H1 (cell line): ENCODE measurements at regions not wholly inside any gene's neighbourhood (a gene's known extent, or its start where the extent isn't known, plus 50 kb on each side); places are given as distances from the start of the nearest gene placed in this dataset.

Experiments used
- CTCF ChIA-PET: fragments of 300-600 bp; sonication (Branson Sonifier 250); formaldehyde crosslinking; loops from one replicate; lab custom pipeline; 2021; ENCODE audit not compliant: partially characterized antibody; lab: Charles Lee
- POLR2A ChIA-PET: fragments of 300-600 bp; sonication (Branson Sonifier 250); formaldehyde crosslinking; loops from one replicate; lab custom pipeline; 2021; ENCODE audit warnings: inconsistent platforms; ENCODE audit not compliant: partially characterized antibody; lab: Charles Lee
- DNase-seq, 2 experiments: peaks; one replicate each; pipeline versions ENCODE4 v3.0.0 to v3.0.0-alpha.2; 2010 to 2022; ENCODE audit warnings: low spot score in 2 of 2, low read depth in 1 of 2, mixed read lengths in 1 of 2
- FAIRE-seq: peaks from 2 replicates; lab custom pipeline; 2011; peaks lifted over from hg19 to GRCh38; lab: Jason Lieb, UNC
- H2AFZ ChIP-seq: 2 replicates; pipeline ENCODE4 v1.8.1; 2012; ENCODE audit warnings: low read length, inconsistent platforms
- H2AK5ac ChIP-seq: 2 replicates; pipeline ENCODE4 v1.6.1; 2013; ENCODE audit warnings: low read depth, low read length
- H2BK120ac ChIP-seq: replicated peaks from 2 replicates; pipeline ENCODE3; 2013; ENCODE audit warnings: low read depth, low read length, inconsistent platforms
- H2BK12ac ChIP-seq: 2 replicates; pipeline ENCODE4 v1.6.1; 2013; ENCODE audit warnings: low read depth, low read length
- H2BK15ac ChIP-seq: 2 replicates; pipeline ENCODE4 v1.6.1; 2013; ENCODE audit warnings: low read length
- H2BK20ac ChIP-seq: 2 replicates; pipeline ENCODE4 v1.6.1; 2013; ENCODE audit warnings: low read length
- H2BK5ac ChIP-seq: 2 replicates; pipeline ENCODE4 v1.6.1; 2013; ENCODE audit warnings: low read depth, low read length
- H3K14ac ChIP-seq: 2 replicates; pipeline ENCODE4 v1.6.1; 2013; ENCODE audit warnings: inconsistent platforms; ENCODE audit not compliant: insufficient read length
- H3K18ac ChIP-seq: 2 replicates; pipeline ENCODE4 v1.6.1; 2013; ENCODE audit warnings: low read length; ENCODE audit errors: extremely low read depth
- H3K23ac ChIP-seq: 2 replicates; pipeline ENCODE4 v1.6.1; 2013; ENCODE audit warnings: inconsistent platforms; ENCODE audit not compliant: insufficient read length
- H3K23me2 ChIP-seq: 2 replicates; pipeline ENCODE4 v1.6.1; 2013; ENCODE audit warnings: low read depth, low read length
- H3K27ac ChIP-seq: 2 replicates; pipeline ENCODE4 v1.6.1; 2011; ENCODE audit warnings: low read depth, low read length, inconsistent platforms
- H3K27me3 ChIP-seq, 4 experiments: replicated peaks in 1 of 4; 1 replicate in 1 of 4; 2 replicates in 3 of 4; pipeline versions ENCODE4 v1.6.1 to v1.8.1; 2011 to 2013; ENCODE audit warnings: low read length in 3 of 4, mild to moderate bottlenecking in 3 of 4, inconsistent platforms in 2 of 4, mixed read lengths in 2 of 4, moderate library complexity in 1 of 4; ENCODE audit not compliant: control insufficient read depth in 3 of 4, insufficient read depth in 3 of 4; ENCODE audit errors: extremely low read depth in 1 of 4
- H3K36me3 ChIP-seq, 4 experiments: 2 replicates each; pipeline versions ENCODE4 v1.6.1 to v1.8.1; 2011 to 2013; ENCODE audit warnings: mild to moderate bottlenecking in 4 of 4, low read length in 3 of 4, moderate library complexity in 2 of 4, control low read depth in 1 of 4, inconsistent platforms in 1 of 4; ENCODE audit not compliant: insufficient read depth in 4 of 4, control insufficient read depth in 2 of 4
- H3K4ac ChIP-seq: replicated peaks from 2 replicates; pipeline ENCODE3; 2013; ENCODE audit warnings: low read length, low read depth, mixed read lengths, inconsistent platforms; ENCODE audit not compliant: insufficient read length
- H3K4me1 ChIP-seq, 4 experiments: replicated peaks in 1 of 4; 1 replicate in 1 of 4; 2 replicates in 3 of 4; pipeline versions ENCODE4 v1.6.1 to v1.8.1; 2011 to 2013; ENCODE audit warnings: low read length in 3 of 4, inconsistent platforms in 2 of 4, mixed read lengths in 1 of 4; ENCODE audit not compliant: insufficient read depth in 4 of 4, control insufficient read depth in 3 of 4
- H3K4me2 ChIP-seq, 2 experiments: 2 replicates each; pipeline versions ENCODE4 v1.6.1 to v1.8.1; 2011 to 2013; ENCODE audit warnings: low read depth in 2 of 2, low read length in 2 of 2, control low read depth in 1 of 2, inconsistent platforms in 1 of 2, mild to moderate bottlenecking in 1 of 2; ENCODE audit not compliant: insufficient read depth in 1 of 2
- H3K4me3 ChIP-seq, 4 experiments: fragments of 200-600, 300-600 bp in 1 of 4; sonication (generic), shearing (Covaris generic), sonication (Bioruptor Twin) in 1 of 4; 2 replicates each; pipeline versions ENCODE4 v1.5.1 to v1.8.1; 2011 to 2016; ENCODE audit warnings: low read length in 4 of 4, low read depth in 3 of 4, control low read depth in 2 of 4, inconsistent platforms in 2 of 4, mild to moderate bottlenecking in 2 of 4, mixed read lengths in 1 of 4, moderate library complexity in 1 of 4; ENCODE audit not compliant: insufficient read depth in 2 of 4; ENCODE audit errors: extremely low read depth in 1 of 4
- H3K56ac ChIP-seq: replicated peaks from 2 replicates; pipeline ENCODE3; 2013; ENCODE audit warnings: low read depth, mild to moderate bottlenecking, mixed read lengths, low read length, inconsistent platforms; ENCODE audit not compliant: insufficient read length
- H3K79me1 ChIP-seq: 2 replicates; pipeline ENCODE4 v1.6.1; 2013; ENCODE audit warnings: low read depth, low read length, control low read depth
- H3K79me2 ChIP-seq, 2 experiments: 2 replicates each; pipeline versions ENCODE4 v1.6.1 to v1.8.1; 2012 to 2013; ENCODE audit warnings: low read length in 2 of 2, mild to moderate bottlenecking in 2 of 2, inconsistent platforms in 1 of 2; ENCODE audit not compliant: insufficient read depth in 2 of 2, control insufficient read depth in 1 of 2
- H3K9ac ChIP-seq, 4 experiments: replicated peaks in 1 of 4; 1 replicate in 1 of 4; 2 replicates in 3 of 4; pipeline versions ENCODE4 v1.6.1 to v1.8.1; 2011 to 2013; ENCODE audit warnings: low read depth in 3 of 4, low read length in 3 of 4, control low read depth in 2 of 4, mild to moderate bottlenecking in 2 of 4, moderate library complexity in 2 of 4, inconsistent platforms in 1 of 4; ENCODE audit errors: extremely low read depth in 1 of 4
- H3K9me3 ChIP-seq, 2 experiments: 2 replicates each; pipeline versions ENCODE4 v1.6.1 to v1.8.1; 2012 to 2013; ENCODE audit warnings: mild to moderate bottlenecking in 2 of 2, moderate library complexity in 2 of 2, control low read depth in 1 of 2, inconsistent platforms in 1 of 2, low read depth in 1 of 2, low read length in 1 of 2, mixed read lengths in 1 of 2; ENCODE audit not compliant: insufficient read depth in 2 of 2
- H4K20me1 ChIP-seq, 2 experiments: replicated peaks in 1 of 2; 2 replicates each; pipeline versions ENCODE3 to v1.8.1; 2011 to 2013; ENCODE audit warnings: inconsistent platforms in 2 of 2, low read length in 2 of 2, mild to moderate bottlenecking in 1 of 2; ENCODE audit not compliant: insufficient read depth in 2 of 2, control insufficient read depth in 1 of 2
- H4K5ac ChIP-seq: 2 replicates; pipeline ENCODE4 v1.6.1; 2013; ENCODE audit warnings: low read length, low read depth, mixed read lengths, inconsistent platforms; ENCODE audit not compliant: insufficient read length
- H4K8ac ChIP-seq: 2 replicates; pipeline ENCODE4 v1.8.0; 2013; ENCODE audit warnings: mild to moderate bottlenecking, moderate library complexity, low read length, inconsistent platforms; ENCODE audit not compliant: insufficient read depth; ENCODE audit errors: extremely low read depth
- H4K91ac ChIP-seq: replicated peaks from 2 replicates; pipeline ENCODE3; 2013; ENCODE audit warnings: low read length, mixed read lengths, inconsistent platforms; ENCODE audit not compliant: insufficient read length
- ASH2L ChIP-seq: fragments of 200-600, 300-600 bp; sonication (generic); IDR thresholded peaks from one replicate; pipeline ENCODE4 v1.7.1; 2017; ENCODE audit warnings: low read length
- ATF3 ChIP-seq: IDR thresholded peaks from 2 replicates; pipeline ENCODE4 v1.6.1; 2011; ENCODE audit warnings: low read depth, mild to moderate bottlenecking, low read length; ENCODE audit not compliant: insufficient read depth
- CBX8 ChIP-seq: fragments of 300-800, 300-1000 bp; sonication (generic); IDR thresholded peaks from 2 replicates; pipeline ENCODE4 v1.7.1; 2016; ENCODE audit warnings: low read depth, low read length, borderline replicate concordance
- CHD2 ChIP-seq: IDR thresholded peaks from 2 replicates; pipeline ENCODE4 v1.6.1; 2012; ENCODE audit warnings: low read length, improper control_type of control experiment
- FOSL1 ChIP-seq: IDR thresholded peaks from 2 replicates; pipeline ENCODE4 v1.6.1; 2011; ENCODE audit warnings: mild to moderate bottlenecking, low read depth, low read length, moderate library complexity; ENCODE audit not compliant: insufficient read depth
- GABPA ChIP-seq: IDR thresholded peaks from 2 replicates; pipeline ENCODE4 v1.6.1; 2011; ENCODE audit warnings: mild to moderate bottlenecking, low read length, moderate library complexity, borderline replicate concordance; ENCODE audit not compliant: insufficient read depth
- HDAC6 ChIP-seq: IDR thresholded peaks from one replicate; pipeline ENCODE4 v1.7.1; 2012; ENCODE audit warnings: low read depth, mild to moderate bottlenecking, inconsistent platforms, low read length, moderate library complexity
- KDM1A ChIP-seq: fragments of 200-600, 300-600 bp; sonication (generic); IDR thresholded peaks from 2 replicates; pipeline ENCODE4 v1.7.1; 2016; ENCODE audit warnings: mild to moderate bottlenecking, low read length, borderline replicate concordance
- KDM5A ChIP-seq: fragments of 200-600 bp; IDR thresholded peaks from 2 replicates; pipeline ENCODE4 v1.7.1; 2012; ENCODE audit warnings: mild to moderate bottlenecking, low read length, inconsistent platforms, mixed read lengths
- MAX ChIP-seq: IDR thresholded peaks from 2 replicates; pipeline ENCODE4 v1.6.1; 2012; ENCODE audit warnings: inconsistent platforms
- POLR2AphosphoS5 ChIP-seq: IDR thresholded peaks from 2 replicates; pipeline ENCODE4 v1.6.1; 2011; ENCODE audit warnings: low read depth, low read length
- RAD21 ChIP-seq, 2 experiments: IDR thresholded peaks in 1 of 2; conservative IDR thresholded peaks in 1 of 2; 2 replicates each; pipeline ENCODE4 v1.6.1; 2011; ENCODE audit warnings: low read depth in 2 of 2, low read length in 2 of 2, improper control_type of control experiment in 1 of 2, inconsistent platforms in 1 of 2, mild to moderate bottlenecking in 1 of 2, moderate library complexity in 1 of 2
- RBBP5 ChIP-seq: IDR thresholded peaks from 2 replicates; pipeline ENCODE4 v1.7.1; 2012; ENCODE audit warnings: low read depth, mild to moderate bottlenecking, inconsistent platforms, low read length, moderate library complexity, borderline replicate concordance
- TAF1 ChIP-seq: IDR thresholded peaks from 2 replicates; pipeline ENCODE4 v1.6.1; 2011; ENCODE audit warnings: mild to moderate bottlenecking, low read depth, low read length
- WGBS, 2 experiments: shearing (Covaris generic) in 1 of 2; methylation state at CpG; one replicate each; pipeline versions ENCODE4 v1.1.6 to v1.1.7; 2013 to 2015; ENCODE audit warnings: low lambda C conversion rate in 2 of 2, mixed read lengths in 2 of 2, inconsistent platforms in 1 of 2, low coverage in 1 of 2, missing lambda C conversion rate in 1 of 2; ENCODE audit not compliant: insufficient replicate concordance in 2 of 2, insufficient coverage in 1 of 2, insufficient read length in 1 of 2; ENCODE audit errors: extremely low coverage in 1 of 2, missing lambda C conversion rate in 1 of 2; 5-methylcytosine and 5-hydroxymethylcytosine counted together

- Histone ChIP-seq H3K18ac (no peak overlapping the region), H4K91ac (no peak overlapping the region), H3K4me3 (no peak overlapping the region), H3K36me3 (no peaks in the 10 kb centered on the region; a peak in 1 of 8 replicates), H2BK15ac (no peak overlapping the region), H2BK20ac (no peak overlapping the region), H3K4ac (no peak overlapping the region), H3K4me2 (no peak overlapping the region), H4K5ac (no peak overlapping the region), H4K20me1 (no peaks in the 10 kb centered on the region), H3K9ac (no peak overlapping the region), H3K23ac (no peak overlapping the region), H2AFZ (no peak overlapping the region), H3K14ac (no peak overlapping the region), H2BK120ac (no peak overlapping the region), H3K23me2 (no peaks in the 10 kb centered on the region), H3K4me1 (no peaks in the 10 kb centered on the region), H2BK12ac (no peak overlapping the region), H3K79me1 (no peaks in the 10 kb centered on the region; the same call in 1 of the 2 replicates), H3K56ac (no peak overlapping the region), H4K8ac (no peak overlapping the region), H3K27me3 (no peaks in the 10 kb centered on the region), H2BK5ac (no peak overlapping the region), H3K79me2 (no peaks in the 10 kb centered on the region), H3K9me3 (no peaks in the 10 kb centered on the region), H2AK5ac (no peak overlapping the region), H3K27ac (no peak overlapping the region)
- WGBS, 2 experiments: 93% methylated on average over 2 of the region's 2 CpGs; no CpG with 5 or more reads in 1 of the 2 experiments
- DNase-seq (no peak), FAIRE-seq (no peak)
- ChIA-PET POLR2A (interaction anchor here (1.2 kb wide), 1 partner anchor 302 kb away, joined by 3 read pairs; no protein-coding TSS in a partner anchor), CTCF (interaction anchor here (0.5 to 4.9 kb wide), 7 partner anchors 9 to 183 kb away, joined by 3 to 45 read pairs (median 8); no protein-coding TSS in a partner anchor)
- TF ChIP-seq RAD21 (IDR thresholded peaks at IDR 0.05 in 1 of 2, conservative IDR thresholded peaks at IDR 0.05 in 1 of 2; ENCODE audit: low read depth in 2 of 2, low read length in 2 of 2) (no peak), KDM5A (no peak), FOSL1 (no peak), KDM1A (no peak), ATF3 (no peak), HDAC6 (no peak), RBBP5 (no peak), CHD2 (no peak), TAF1 (no peak), GABPA (no peak), CBX8 (no peak), ASH2L (no peak), MAX (no peak), POLR2AphosphoS5 (no peak)
These were observed 101.8 kb upstream of the ANK2 start for GRCh38 chr4:112947616-112948015.
